Progenitor cell of endocrine pancreas (in vitro differentiated cells): ENCODE measurements at regions not wholly inside any gene's neighbourhood (a gene's known extent, or its start where the extent isn't known, plus 50 kb on each side); places are given as distances from the start of the nearest gene placed in this dataset.
A peak's percentile ranks its signal among the peaks of the same experiment; 100 is the strongest.

Experiments used
- DNase-seq: peaks from one replicate; pipeline ENCODE4 v3.0.0; 2021; ENCODE audit warnings: low spot score; ENCODE audit not compliant: unreplicated experiment
- H3K27ac Mint-ChIP-seq: 2 replicates; pipeline ENCODE4 v1.8.0; 2021; ENCODE audit warnings: mild to moderate bottlenecking, moderate library complexity, mixed read lengths
- H3K27me3 Mint-ChIP-seq: 2 replicates; pipeline ENCODE4 v1.8.0; 2021; ENCODE audit warnings: mixed read lengths
- H3K36me3 Mint-ChIP-seq: 2 replicates; pipeline ENCODE4 v1.8.0; 2022; ENCODE audit warnings: mixed read lengths; ENCODE audit not compliant: insufficient read depth
- H3K4me1 Mint-ChIP-seq: 2 replicates; pipeline ENCODE4 v1.8.0; 2021; ENCODE audit warnings: low read depth, mixed read lengths
- H3K4me3 Mint-ChIP-seq: 2 replicates; pipeline ENCODE4 v1.8.0; 2021; ENCODE audit warnings: low read depth, mild to moderate bottlenecking, moderate library complexity, mixed read lengths
- H3K9me3 Mint-ChIP-seq: 2 replicates; pipeline ENCODE4 v1.8.0; 2021; ENCODE audit warnings: low read depth, mixed read lengths
- CTCF ChIP-seq: fragments of 200-600 bp; sonication (generic); IDR thresholded peaks from one replicate; pipeline ENCODE4 v1.5.0; 2021; ENCODE audit warnings: antibody characterized with exemption, mild to moderate bottlenecking; ENCODE audit not compliant: unreplicated experiment

GRCh38 chr2:7352191-7352590, 435.0 kb downstream of the RNF144A start:
- Mint-ChIP-seq H3K27ac (no peak overlapping the region), H3K4me1 (peaks cover 8% of the 10 kb centered on the region), H3K27me3 (no peaks in the 10 kb centered on the region), H3K9me3 (no peaks in the 10 kb centered on the region), H3K36me3 (no peaks in the 10 kb centered on the region), H3K4me3 (no peak overlapping the region)
- TF ChIP-seq CTCF: no peak
- DNase-seq: no peak

- H3K9me3 Mint-ChIP-seq: no peaks in the 10 kb centered on the region
- H3K36me3 Mint-ChIP-seq: no peaks in the 10 kb centered on the region
- H3K27ac Mint-ChIP-seq: no peak overlapping the region
Observed at GRCh38 chr2:7353571-7353970, 436.4 kb downstream of the RNF144A start.

GRCh38 chr2:7355781-7356180, 438.6 kb downstream of the RNF144A start:
- H3K4me3 Mint-ChIP-seq: no peak overlapping the region

More at GRCh38 chr2:7353571-7353970, 436.4 kb downstream of the RNF144A start:
- TF ChIP-seq CTCF: no peak
- peaks cover 17% of the 10 kb centered on the region for H3K4me1 Mint-ChIP-seq
- no peak for DNase-seq
- no peaks in the 10 kb centered on the region for H3K27me3 Mint-ChIP-seq
- no peak overlapping the region for H3K4me3 Mint-ChIP-seq

GRCh38 chr2:7356909-7357584, 439.8 kb downstream of the RNF144A start:
- Mint-ChIP-seq H3K4me1 (peaks cover 34% of the 10 kb centered on the region), H3K4me3 (no peak overlapping the region), H3K36me3 (no peaks in the 10 kb centered on the region), H3K9me3 (no peaks in the 10 kb centered on the region), H3K27me3 (no peaks in the 10 kb centered on the region), H3K27ac (peak overlapping the region; percentile 76)
- TF ChIP-seq CTCF: peak; percentile 61
- peak; percentile 52 for DNase-seq

More at GRCh38 chr2:7355781-7356180, 438.6 kb downstream of the RNF144A start:
- no peaks in the 10 kb centered on the region for H3K27me3 Mint-ChIP-seq
- no peaks in the 10 kb centered on the region for H3K9me3 Mint-ChIP-seq
- H3K36me3 Mint-ChIP-seq: no peaks in the 10 kb centered on the region
- no peak overlapping the region for H3K27ac Mint-ChIP-seq
- H3K4me1 Mint-ChIP-seq: peaks cover 29% of the 10 kb centered on the region
- no peak for TF ChIP-seq CTCF
- no peak for DNase-seq

- TF ChIP-seq CTCF: peak; percentile 13
- Mint-ChIP-seq H3K9me3 (no peaks in the 10 kb centered on the region), H3K36me3 (no peaks in the 10 kb centered on the region), H3K27ac (peak overlapping the region; percentile 73), H3K27me3 (no peaks in the 10 kb centered on the region), H3K4me3 (no peak overlapping the region), H3K4me1 (peaks cover 34% of the 10 kb centered on the region)
- DNase-seq: no peak
Observed at GRCh38 chr2:7357993-7358392, 440.8 kb downstream of the RNF144A start.
